ENCODE measurements at regions not wholly inside any gene's neighbourhood (a gene's known extent, or its start where the extent isn't known, plus 50 kb on each side); places are given as distances from the start of the nearest gene placed in this dataset.

GRCh38 chr12:107231303-107231702 is 138.0 kb upstream of the CRY1 start (continued):
- TF ChIP-seq CHD7 (IDR thresholded peaks at IDR 0.05; ENCODE audit: insufficient replicate concordance, low read length) (no peak), HDAC6 (IDR thresholded peaks at IDR 0.05; ENCODE audit: low read depth, low read length) (no peak), TAF7 (optimal IDR thresholded peaks at IDR 0.05; ENCODE audit: borderline replicate concordance, low read depth, low read length) (no peak), TBP (IDR thresholded peaks at IDR 0.05; ENCODE audit: low read depth, low read length) (no peak), CBX8 (IDR thresholded peaks at IDR 0.05; ENCODE audit: borderline replicate concordance, low read depth, low read length) (no peak), BACH1 (IDR thresholded peaks at IDR 0.05; ENCODE audit: low read length) (no peak), POLR2AphosphoS5 (IDR thresholded peaks at IDR 0.05; ENCODE audit: low read depth, low read length) (no peak), BCL11A (IDR thresholded peaks at IDR 0.05; ENCODE audit: low read depth in 2 of 2, low read length in 2 of 2) (no peak), EZH2 (IDR thresholded peaks at IDR 0.05; ENCODE audit: low read depth, low read length, severe bottlenecking) (no peak), CHD2 (IDR thresholded peaks at IDR 0.05; ENCODE audit: low read length) (no peak), KDM4A (IDR thresholded peaks at IDR 0.05; ENCODE audit: low read depth, low read length, severe bottlenecking) (no peak), RBBP5 (IDR thresholded peaks at IDR 0.05; ENCODE audit: borderline replicate concordance, low read depth, low read length) (no peak), NRF1 (IDR thresholded peaks at IDR 0.05; ENCODE audit: low read depth, low read length) (no peak)

Data from H1 (cell line).